ENCODE measurements at regions not wholly inside any gene's neighbourhood (a gene's known extent, or its start where the extent isn't known, plus 50 kb on each side); places are given as distances from the start of the nearest gene placed in this dataset.

DNA sequence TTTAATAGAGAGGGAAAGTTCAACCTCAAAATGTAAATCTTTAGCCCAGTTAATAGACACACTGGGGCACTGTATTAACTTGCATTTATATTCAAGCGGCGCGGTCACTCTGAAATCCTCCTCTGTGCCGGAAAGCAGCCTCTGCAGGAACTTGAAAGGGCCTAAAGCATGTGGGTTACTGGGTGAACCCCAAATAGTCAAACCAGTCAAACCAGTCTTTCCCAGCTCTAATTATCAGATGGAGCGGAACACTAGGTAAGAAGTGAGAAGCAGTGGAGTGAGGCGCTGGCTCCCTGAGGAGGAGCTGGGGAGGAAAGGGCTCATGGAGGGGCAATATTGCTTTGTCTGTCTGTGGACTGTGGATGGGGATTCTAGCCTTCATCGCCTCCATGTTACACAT, 531.3 kb downstream of the QKI start:
- TF ChIP-seq CTCF (IDR thresholded peaks at IDR 0.05), result no peak
- peak in 1 of 2 donors; percentile 27 for TF ChIP-seq POLR2AphosphoS5 (IDR thresholded peaks at IDR 0.05; ENCODE audit: insufficient read depth in 1 of 2, low read depth in 1 of 2)
